ENCODE measurements at regions not wholly inside any gene's neighbourhood (a gene's known extent, or its start where the extent isn't known, plus 50 kb on each side); places are given as distances from the start of the nearest gene placed in this dataset.

DNA sequence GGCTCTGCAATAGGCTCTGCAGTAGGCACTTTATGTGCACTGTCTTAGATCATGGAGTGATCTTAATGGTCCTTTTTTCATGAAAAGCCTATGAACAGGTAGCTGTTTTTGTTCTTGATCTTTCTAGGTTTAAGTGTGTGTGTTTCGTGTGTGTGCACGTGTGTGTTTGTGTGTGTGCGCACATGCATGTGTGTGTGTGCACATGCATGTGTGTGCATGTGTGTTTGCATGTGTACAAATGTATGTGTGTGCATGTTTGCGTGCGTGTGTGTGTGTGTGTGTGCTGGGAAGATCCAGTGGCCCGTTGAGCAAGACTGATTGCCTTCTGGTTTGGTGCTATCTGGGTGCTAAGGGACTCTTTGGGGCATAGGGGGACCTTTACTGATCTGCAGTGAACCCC, 334.8 kb downstream of the GLRX3 start:
- no peak overlapping the region for H2AK5ac ChIP-seq (ENCODE audit: low read depth, low read length)
- H2BK120ac ChIP-seq (ENCODE audit: low read depth, low read length), result no peak overlapping the region
- ATAC-seq (ENCODE audit: low read depth) (no peak), DNase-seq (no peak)
- H4K91ac ChIP-seq (ENCODE audit: insufficient read depth, low read depth, low read length), result no peak overlapping the region
- CTCF ChIA-PET, result no interaction called here
- no peak overlapping the region for H3K18ac ChIP-seq (ENCODE audit: low read depth, low read length)
- H3K23ac ChIP-seq (ENCODE audit: low read depth, low read length), result no peak overlapping the region
- no peaks in the 10 kb centered on the region for H3K36me3 ChIP-seq (ENCODE audit: control insufficient read depth, insufficient read depth, low read length)
- H3K4me1 ChIP-seq (ENCODE audit: control insufficient read depth, insufficient read depth, low read length), result no peaks in the 10 kb centered on the region
- no peak overlapping the region for H2BK20ac ChIP-seq (ENCODE audit: low read depth, low read length)
- H3K9me3 ChIP-seq (ENCODE audit: control insufficient read depth, insufficient read depth, low read length), result peaks cover 50% of the 10 kb centered on the region
- no peak overlapping the region for H2AK9ac ChIP-seq (replicated peaks; ENCODE audit: low read depth, low read length, poor library complexity)
- in situ Hi-C loops (cut with MboI; ENCODE audit: low sequenced_read_pairs) (no loop called here), dilution Hi-C loops (cut with HindIII; ENCODE audit: low sequenced_read_pairs, unreplicated experiment) (no loop called here), intact Hi-C loops (cut with micrococcal nuclease) (no loop called here)
- H2BK5ac ChIP-seq (ENCODE audit: low read depth, low read length, poor library complexity, severe bottlenecking), result no peak overlapping the region
- no peak overlapping the region for H3K56ac ChIP-seq (ENCODE audit: extremely low read depth, insufficient read depth, low read length)
- no peak overlapping the region for H3K9ac ChIP-seq (ENCODE audit: low read depth, low read length)
- H4K5ac ChIP-seq (ENCODE audit: low read depth, low read length), result no peak overlapping the region
- no peak overlapping the region for H3K4ac ChIP-seq (ENCODE audit: low read depth, low read length)
- no peak overlapping the region for H3K14ac ChIP-seq (replicated peaks; ENCODE audit: low read depth, low read length)
- H3K9me1 ChIP-seq (ENCODE audit: insufficient read depth, low read length), result no peaks in the 10 kb centered on the region
- H3K4me2 ChIP-seq (ENCODE audit: low read depth, low read length), result no peak overlapping the region
- no peak overlapping the region for H3K27ac ChIP-seq (ENCODE audit: insufficient read depth, low read length)
- no peak overlapping the region for H4K8ac ChIP-seq (ENCODE audit: low read depth in 2 of 2, low read length in 2 of 2)
- no peak overlapping the region for H2AFZ ChIP-seq (replicated peaks; ENCODE audit: low read length, poor library complexity)
- no peaks in the 10 kb centered on the region for H3K79me1 ChIP-seq (ENCODE audit: low read depth in 1 of 2, low read length in 2 of 2)
- no peaks in the 10 kb centered on the region for H3K27me3 ChIP-seq (ENCODE audit: control insufficient read depth, insufficient read depth, low read length)
- TF ChIP-seq CHD1 (IDR thresholded peaks at IDR 0.05; ENCODE audit: low read depth, low read length), result no peak
- TF ChIP-seq SMC3 (IDR thresholded peaks at IDR 0.05; ENCODE audit: low read depth, low read length), result no peak
- TF ChIP-seq RAD21 (IDR thresholded peaks at IDR 0.05; ENCODE audit: low read length), result no peak
- TF ChIP-seq MAZ (IDR thresholded peaks at IDR 0.05; ENCODE audit: borderline replicate concordance, low read depth, low read length), result no peak
- no peak for TF ChIP-seq RFX5 (IDR thresholded peaks at IDR 0.05; ENCODE audit: low read depth, low read length)
- no peak for TF ChIP-seq MAFK (IDR thresholded peaks at IDR 0.05; ENCODE audit: low read depth, low read length)
- TF ChIP-seq, protein P1, sequence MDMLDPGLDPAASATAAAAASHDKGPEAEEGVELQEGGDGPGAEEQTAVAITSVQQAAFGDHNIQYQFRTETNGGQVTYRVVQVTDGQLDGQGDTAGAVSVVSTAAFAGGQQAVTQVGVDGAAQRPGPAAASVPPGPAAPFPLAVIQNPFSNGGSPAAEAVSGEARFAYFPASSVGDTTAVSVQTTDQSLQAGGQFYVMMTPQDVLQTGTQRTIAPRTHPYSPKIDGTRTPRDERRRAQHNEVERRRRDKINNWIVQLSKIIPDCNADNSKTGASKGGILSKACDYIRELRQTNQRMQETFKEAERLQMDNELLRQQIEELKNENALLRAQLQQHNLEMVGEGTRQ (IDR thresholded peaks at IDR 0.05; ENCODE audit: low read depth, low read length), result no peak
- TF ChIP-seq POLR2A (IDR thresholded peaks at IDR 0.05; ENCODE audit: low read depth, low read length), result no peak
- TF ChIP-seq, protein P2, sequence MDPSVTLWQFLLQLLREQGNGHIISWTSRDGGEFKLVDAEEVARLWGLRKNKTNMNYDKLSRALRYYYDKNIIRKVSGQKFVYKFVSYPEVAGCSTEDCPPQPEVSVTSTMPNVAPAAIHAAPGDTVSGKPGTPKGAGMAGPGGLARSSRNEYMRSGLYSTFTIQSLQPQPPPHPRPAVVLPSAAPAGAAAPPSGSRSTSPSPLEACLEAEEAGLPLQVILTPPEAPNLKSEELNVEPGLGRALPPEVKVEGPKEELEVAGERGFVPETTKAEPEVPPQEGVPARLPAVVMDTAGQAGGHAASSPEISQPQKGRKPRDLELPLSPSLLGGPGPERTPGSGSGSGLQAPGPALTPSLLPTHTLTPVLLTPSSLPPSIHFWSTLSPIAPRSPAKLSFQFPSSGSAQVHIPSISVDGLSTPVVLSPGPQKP (IDR thresholded peaks at IDR 0.05; ENCODE audit: borderline replicate concordance, low read depth, low read length), result no peak
- WGBS, 2 experiments (ENCODE audit: extremely low coverage in 2 of 2, insufficient read length in 1 of 2), result 77% methylated on average over 3 of the region's 6 CpGs; no CpG with 5 or more reads in 1 of the 2 experiments
- no peaks in the 10 kb centered on the region for H4K20me1 ChIP-seq (ENCODE audit: insufficient read depth, low read length)
- no peak overlapping the region for H3K4me3 ChIP-seq (ENCODE audit: insufficient read depth, low read depth, low read length)
- POLR2A ChIA-PET (ENCODE audit: unreplicated experiment), result no interaction called here
- no TSS peak for BruUV-seq (replicated peaks)
- no peak overlapping the region for H2BK15ac ChIP-seq (ENCODE audit: low read depth, low read length)
